Epithelial cell of proximal tubule (primary cell): ENCODE measurements at regions not wholly inside any gene's neighbourhood (a gene's known extent, or its start where the extent isn't known, plus 50 kb on each side); places are given as distances from the start of the nearest gene placed in this dataset.
A peak's percentile ranks its signal among the peaks of the same experiment; 100 is the strongest.

ENCODE experiments used
- DNase-seq: peaks from one replicate; pipeline ENCODE4 v3.0.0-alpha.2; 2011; ENCODE audit warnings: low read depth
- H3K4me3 ChIP-seq: 2 replicates; pipeline ENCODE4 v1.5.1; 2011; ENCODE audit warnings: low read depth, mild to moderate bottlenecking, low read length
- CTCF ChIP-seq: conservative IDR thresholded peaks from 2 replicates; pipeline ENCODE4 v1.5.1; 2012; ENCODE audit warnings: low read depth, mild to moderate bottlenecking, low read length

GRCh38 chr22:34108168-34108567, 187.9 kb upstream of the LARGE1 start:
- no peak for DNase-seq
- no peak overlapping the region for H3K4me3 ChIP-seq
- no peak for TF ChIP-seq CTCF

GRCh38 chr22:34111210-34111824, 191.0 kb upstream of the LARGE1 start:
- peak; percentile 76 for TF ChIP-seq CTCF
- H3K4me3 ChIP-seq = no peak overlapping the region
- no peak for DNase-seq

GRCh38 chr22:34113381-34113780, 193.1 kb upstream of the LARGE1 start:
- no peak for TF ChIP-seq CTCF
- no peak overlapping the region for H3K4me3 ChIP-seq
- DNase-seq = no peak

GRCh38 chr22:34114406-34114805, 194.1 kb upstream of the LARGE1 start:
- no peak for TF ChIP-seq CTCF
- DNase-seq = no peak
- no peak overlapping the region for H3K4me3 ChIP-seq

- no peak for DNase-seq
- no peak for TF ChIP-seq CTCF
- no peak overlapping the region for H3K4me3 ChIP-seq
Observed at GRCh38 chr22:34115722-34116121, 195.4 kb upstream of the LARGE1 start.

- H3K4me3 ChIP-seq = no peak overlapping the region
- no peak for TF ChIP-seq CTCF
- DNase-seq = no peak
Observed at GRCh38 chr22:34116126-34116525, 195.8 kb upstream of the LARGE1 start.

GRCh38 chr22:34122042-34122441, 201.8 kb upstream of the LARGE1 start:
- no peak overlapping the region for H3K4me3 ChIP-seq
- no peak for TF ChIP-seq CTCF
- DNase-seq = no peak
